Suprapubic skin (tissue), 4 donors: ENCODE measurements at regions not wholly inside any gene's neighbourhood (a gene's known extent, or its start where the extent isn't known, plus 50 kb on each side); places are given as distances from the start of the nearest gene placed in this dataset.

ENCODE experiments used
- DNase-seq, 2 donors: peaks; one replicate each; pipeline ENCODE4 v3.0.0-alpha.2; 2019; ENCODE audit warnings: low spot score in 2 of 2
- H3K27ac ChIP-seq: fragments of 200-600 bp; sonication (generic); one replicate; pipeline ENCODE4 v1.5.1; 2019
- H3K27me3 ChIP-seq: fragments of 200-600 bp; sonication (generic); one replicate; pipeline ENCODE4 v1.5.1; 2019
- H3K36me3 ChIP-seq: fragments of 200-600 bp; sonication (generic); one replicate; pipeline ENCODE4 v1.5.1; 2019
- H3K4me1 ChIP-seq: fragments of 200-600 bp; sonication (generic); one replicate; pipeline ENCODE4 v1.5.1; 2019
- H3K4me3 ChIP-seq: fragments of 200-600 bp; sonication (generic); one replicate; pipeline ENCODE4 v1.5.1; 2019; ENCODE audit warnings: mild to moderate bottlenecking
- H3K9me3 ChIP-seq: fragments of 200-600 bp; sonication (generic); one replicate; pipeline ENCODE4 v1.5.1; 2019
- CTCF ChIP-seq, 2 donors: fragments of 200-600 bp in 1 of 2; fragments of 450-650 bp in 1 of 2; sonication (generic) in 1 of 2; IDR thresholded peaks; one replicate each; pipeline ENCODE4 v1.5.1; 2016 to 2019; ENCODE audit warnings: antibody characterized with exemption in 2 of 2, mild to moderate bottlenecking in 1 of 2, moderate library complexity in 1 of 2
- EP300 ChIP-seq: sonication (generic); formaldehyde crosslinking; IDR thresholded peaks from one replicate; pipeline ENCODE4 v1.6.1; 2017; ENCODE audit warnings: antibody characterized with exemption
- POLR2A ChIP-seq, 2 donors: fragments of 450-650 bp; IDR thresholded peaks; one replicate each; pipeline ENCODE4 v1.6.1; 2017; ENCODE audit warnings: antibody characterized with exemption in 2 of 2, mild to moderate bottlenecking in 2 of 2, moderate library complexity in 2 of 2
- POLR2AphosphoS5 ChIP-seq, 3 donors: sonication (generic); formaldehyde crosslinking; IDR thresholded peaks; one replicate each; pipeline ENCODE4 v1.6.1; 2017; ENCODE audit warnings: antibody characterized with exemption in 3 of 3
- WGBS: methylation state at CpG from one replicate; pipeline ENCODE4 v1.1.5; 2018; 5-methylcytosine and 5-hydroxymethylcytosine counted together

- no peaks in the 10 kb centered on the region for H3K4me1 ChIP-seq
- no peak overlapping the region for H3K4me3 ChIP-seq
- H3K36me3 ChIP-seq, result no peaks in the 10 kb centered on the region
- no peaks in the 10 kb centered on the region for H3K9me3 ChIP-seq
- no peak overlapping the region for H3K27ac ChIP-seq
- no peak for DNase-seq
- no peaks in the 10 kb centered on the region for H3K27me3 ChIP-seq
- no peak for TF ChIP-seq EP300
- no peak for TF ChIP-seq POLR2A (IDR thresholded peaks at IDR 0.05)
- no peak for TF ChIP-seq CTCF (IDR thresholded peaks at IDR 0.05)
Observed at GRCh38 chr14:40139657-40140056, 707.4 kb upstream of the FBXO33 start.

- Histone ChIP-seq H3K4me1 (no peaks in the 10 kb centered on the region), H3K27ac (no peak overlapping the region), H3K36me3 (no peaks in the 10 kb centered on the region), H3K4me3 (no peak overlapping the region), H3K9me3 (no peaks in the 10 kb centered on the region), H3K27me3 (no peaks in the 10 kb centered on the region)
- TF ChIP-seq CTCF (IDR thresholded peaks at IDR 0.05) (no peak), POLR2AphosphoS5 (IDR thresholded peaks at IDR 0.05) (no peak), POLR2A (IDR thresholded peaks at IDR 0.05) (no peak), EP300 (no peak)
- DNase-seq, result no peak
- 85% methylated on average over 2 of the region's 2 CpGs for WGBS
Observed at GRCh38 chr14:40133463-40133862, 701.2 kb upstream of the FBXO33 start.

- Histone ChIP-seq H3K27me3 (no peaks in the 10 kb centered on the region), H3K36me3 (no peaks in the 10 kb centered on the region), H3K4me3 (no peak overlapping the region), H3K4me1 (no peaks in the 10 kb centered on the region), H3K27ac (no peak overlapping the region), H3K9me3 (no peaks in the 10 kb centered on the region)
- DNase-seq, result no peak
- TF ChIP-seq EP300, result no peak
- TF ChIP-seq POLR2AphosphoS5 (IDR thresholded peaks at IDR 0.05), result no peak
- TF ChIP-seq POLR2A (IDR thresholded peaks at IDR 0.05), result no peak
- no peak for TF ChIP-seq CTCF (IDR thresholded peaks at IDR 0.05)
Observed at GRCh38 chr14:40129159-40129558, 696.9 kb upstream of the FBXO33 start.

- 85% methylated on average over 2 of the region's 2 CpGs for WGBS
- Histone ChIP-seq H3K36me3 (no peaks in the 10 kb centered on the region), H3K27me3 (no peaks in the 10 kb centered on the region), H3K9me3 (no peaks in the 10 kb centered on the region), H3K27ac (no peak overlapping the region), H3K4me3 (no peak overlapping the region), H3K4me1 (no peaks in the 10 kb centered on the region)
- no peak for DNase-seq
- TF ChIP-seq EP300 (no peak), CTCF (IDR thresholded peaks at IDR 0.05) (no peak), POLR2AphosphoS5 (IDR thresholded peaks at IDR 0.05) (no peak), POLR2A (IDR thresholded peaks at IDR 0.05) (no peak)
Observed at GRCh38 chr14:40123816-40124215, 691.6 kb upstream of the FBXO33 start.

- Histone ChIP-seq H3K9me3 (no peaks in the 10 kb centered on the region), H3K36me3 (no peaks in the 10 kb centered on the region), H3K27me3 (no peaks in the 10 kb centered on the region), H3K4me3 (no peak overlapping the region), H3K27ac (no peak overlapping the region), H3K4me1 (no peaks in the 10 kb centered on the region)
- DNase-seq, result no peak
- WGBS, result 58% methylated on average over 2 of the region's 2 CpGs
- TF ChIP-seq CTCF (IDR thresholded peaks at IDR 0.05), result no peak
- TF ChIP-seq EP300, result no peak
- TF ChIP-seq POLR2A (IDR thresholded peaks at IDR 0.05), result no peak
- no peak for TF ChIP-seq POLR2AphosphoS5 (IDR thresholded peaks at IDR 0.05)
Observed at GRCh38 chr14:40122968-40123648, 690.9 kb upstream of the FBXO33 start.
